DND-41 (cell line): ENCODE measurements at regions not wholly inside any gene's neighbourhood (a gene's known extent, or its start where the extent isn't known, plus 50 kb on each side); places are given as distances from the start of the nearest gene placed in this dataset.

Experiments used
- CTCF ChIP-seq: IDR thresholded peaks from 2 replicates; pipeline ENCODE4 v1.5.1; 2012; ENCODE audit warnings: borderline replicate concordance, low read length, moderate library complexity, mild to moderate bottlenecking; ENCODE audit not compliant: poor library complexity, severe bottlenecking; ENCODE audit errors: extremely low read depth
- EZH2 ChIP-seq: IDR thresholded peaks from 3 replicates; pipeline ENCODE4 v1.6.1; 2012; ENCODE audit warnings: borderline replicate concordance, low read depth, mild to moderate bottlenecking, moderate library complexity, low read length, inconsistent platforms; ENCODE audit not compliant: severe bottlenecking

GRCh38 chr2:224278531-224278930, 123.4 kb downstream of the FAM124B start:
- no peak for TF ChIP-seq CTCF
- no peak for TF ChIP-seq EZH2
